Fibroblast of lung (primary cell): ENCODE measurements at regions not wholly inside any gene's neighbourhood (a gene's known extent, or its start where the extent isn't known, plus 50 kb on each side); places are given as distances from the start of the nearest gene placed in this dataset.

Source experiments
- CTCF ChIP-seq, 2 donors: IDR thresholded peaks in 1 of 2; conservative IDR thresholded peaks in 1 of 2; 1 replicate in 1 of 2; 2 replicates in 1 of 2; pipeline ENCODE4 v1.5.1; 2011 to 2012; ENCODE audit warnings: low read length in 2 of 2, control low read depth in 1 of 2, inconsistent platforms in 1 of 2, low read depth in 1 of 2, mild to moderate bottlenecking in 1 of 2
- EZH2 ChIP-seq: IDR thresholded peaks from 2 replicates; pipeline ENCODE4 v1.5.1; 2012; ENCODE audit warnings: low read length, control low read depth, mild to moderate bottlenecking; ENCODE audit errors: missing control alignments

- TF ChIP-seq CTCF (conservative IDR thresholded peaks at IDR 0.05 in 1 of 2, IDR thresholded peaks at IDR 0.05 in 1 of 2; ENCODE audit: low read depth in 1 of 2, low read length in 2 of 2): no peak
- no peak for TF ChIP-seq EZH2
Observed at GRCh38 chr3:95333826-95334225, 1271.0 kb downstream of the NSUN3 start.
